Fibroblast of villous mesenchyme (primary cell): ENCODE measurements at regions not wholly inside any gene's neighbourhood (a gene's known extent, or its start where the extent isn't known, plus 50 kb on each side); places are given as distances from the start of the nearest gene placed in this dataset.

Source experiments
- DNase-seq: peaks from one replicate; pipeline ENCODE4 v3.0.0-alpha.2; 2010; ENCODE audit warnings: low read depth
- H3K4me3 ChIP-seq: 2 replicates; pipeline ENCODE4 v1.5.1; 2011; ENCODE audit warnings: low read depth, mild to moderate bottlenecking, low read length
- TF ChIP-seq, protein P1 (sequence below): IDR thresholded peaks from 2 replicates; pipeline ENCODE4 v1.5.1; 2012; ENCODE audit warnings: low read depth, mild to moderate bottlenecking, low read length; ENCODE audit not compliant: insufficient read depth

DNA sequence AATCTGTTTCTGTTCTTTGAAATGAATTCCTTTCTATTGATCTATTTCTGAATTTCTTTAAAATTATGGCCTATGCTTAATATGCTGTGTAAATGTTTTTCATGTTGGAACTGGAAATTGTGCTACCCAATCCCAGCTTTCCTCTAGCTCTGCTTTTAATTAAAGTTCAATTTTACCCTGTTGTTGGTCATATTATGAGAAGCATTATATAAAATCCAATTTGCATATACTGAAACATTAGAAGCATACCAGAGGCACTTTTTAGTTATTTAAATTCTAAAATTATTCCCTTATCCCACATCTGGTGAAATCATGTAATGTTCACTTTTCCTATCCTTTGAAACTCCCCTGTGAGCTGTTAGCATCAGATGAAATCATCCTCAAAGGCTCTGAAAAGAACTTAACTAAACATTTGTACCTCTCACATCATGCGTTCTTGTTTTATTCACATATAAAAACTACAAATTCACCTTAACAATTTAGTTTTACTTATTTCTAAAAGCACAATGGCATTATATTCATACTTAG, 160.6 kb upstream of the COL21A1 start:
- no peak overlapping the region for H3K4me3 ChIP-seq
- DNase-seq = no peak
- TF ChIP-seq, protein P1, sequence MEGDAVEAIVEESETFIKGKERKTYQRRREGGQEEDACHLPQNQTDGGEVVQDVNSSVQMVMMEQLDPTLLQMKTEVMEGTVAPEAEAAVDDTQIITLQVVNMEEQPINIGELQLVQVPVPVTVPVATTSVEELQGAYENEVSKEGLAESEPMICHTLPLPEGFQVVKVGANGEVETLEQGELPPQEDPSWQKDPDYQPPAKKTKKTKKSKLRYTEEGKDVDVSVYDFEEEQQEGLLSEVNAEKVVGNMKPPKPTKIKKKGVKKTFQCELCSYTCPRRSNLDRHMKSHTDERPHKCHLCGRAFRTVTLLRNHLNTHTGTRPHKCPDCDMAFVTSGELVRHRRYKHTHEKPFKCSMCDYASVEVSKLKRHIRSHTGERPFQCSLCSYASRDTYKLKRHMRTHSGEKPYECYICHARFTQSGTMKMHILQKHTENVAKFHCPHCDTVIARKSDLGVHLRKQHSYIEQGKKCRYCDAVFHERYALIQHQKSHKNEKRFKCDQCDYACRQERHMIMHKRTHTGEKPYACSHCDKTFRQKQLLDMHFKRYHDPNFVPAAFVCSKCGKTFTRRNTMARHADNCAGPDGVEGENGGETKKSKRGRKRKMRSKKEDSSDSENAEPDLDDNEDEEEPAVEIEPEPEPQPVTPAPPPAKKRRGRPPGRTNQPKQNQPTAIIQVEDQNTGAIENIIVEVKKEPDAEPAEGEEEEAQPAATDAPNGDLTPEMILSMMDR = no peak

DNA sequence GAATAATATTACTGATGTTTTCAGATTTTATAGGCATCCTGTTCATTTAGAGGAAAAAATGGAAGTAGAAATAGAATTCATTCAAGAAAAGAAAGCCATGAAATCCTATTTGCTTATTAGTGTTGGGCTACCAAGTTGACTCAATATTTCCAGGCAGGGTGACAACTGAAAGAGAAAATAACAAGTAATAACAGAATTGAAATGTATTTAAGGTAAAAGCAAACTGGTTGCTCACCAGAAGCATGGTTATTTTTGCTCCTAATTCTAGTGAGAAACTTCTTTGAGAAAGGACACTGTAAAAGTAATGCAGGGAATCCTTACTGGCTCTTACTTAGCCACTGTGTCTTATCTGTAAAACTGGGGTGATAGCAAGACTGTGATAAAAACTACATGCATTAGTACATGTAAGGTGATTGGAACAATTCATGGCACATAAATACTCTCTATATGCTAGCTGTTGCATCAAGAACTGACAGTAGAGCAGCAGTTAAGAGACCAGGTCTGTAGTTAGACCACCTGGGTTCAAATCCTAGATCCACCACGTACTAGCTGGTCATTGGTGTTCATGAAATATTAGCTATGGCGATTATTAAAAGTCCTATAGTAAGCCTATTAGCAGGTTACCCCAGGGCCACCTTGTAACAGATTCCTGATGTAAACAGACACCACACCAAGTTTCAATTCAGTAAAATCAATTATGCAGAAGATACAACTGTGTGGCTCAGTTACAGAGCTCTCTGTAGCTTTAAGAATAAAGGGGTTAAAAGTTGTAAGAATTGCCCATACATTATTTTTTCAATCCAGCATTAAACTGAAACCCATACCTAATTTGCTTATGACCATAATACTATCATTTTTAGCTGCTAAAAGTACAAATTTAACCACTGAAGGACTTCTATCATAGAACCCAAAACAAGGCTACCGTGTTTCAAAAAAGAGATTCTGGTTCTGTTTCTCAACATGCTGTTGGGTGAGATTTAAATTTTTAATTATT, 159.2 kb upstream of the COL21A1 start:
- TF ChIP-seq, protein P1 = no peak
- no peak for DNase-seq
- no peak overlapping the region for H3K4me3 ChIP-seq

DNA sequence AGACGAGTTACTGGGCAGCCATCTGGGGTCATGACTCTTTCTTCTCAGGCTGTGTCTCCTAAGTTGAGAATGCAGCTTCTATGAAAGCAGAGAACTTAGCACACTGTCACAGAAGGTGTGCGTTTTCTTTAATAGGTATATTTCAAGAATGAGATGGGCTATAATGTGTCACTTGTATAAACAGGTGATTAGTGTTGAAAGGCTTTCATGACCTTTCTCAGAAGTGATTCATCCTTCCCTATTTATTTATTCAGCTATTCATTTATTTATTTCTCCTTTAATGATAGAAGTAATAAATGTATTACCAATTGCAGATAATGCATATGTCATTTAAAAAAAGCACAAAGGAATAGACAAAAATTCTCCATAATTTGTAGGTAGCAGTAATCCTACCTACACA, 157.2 kb upstream of the COL21A1 start:
- TF ChIP-seq, protein P1 = no peak
- DNase-seq = no peak
- no peak overlapping the region for H3K4me3 ChIP-seq

DNA sequence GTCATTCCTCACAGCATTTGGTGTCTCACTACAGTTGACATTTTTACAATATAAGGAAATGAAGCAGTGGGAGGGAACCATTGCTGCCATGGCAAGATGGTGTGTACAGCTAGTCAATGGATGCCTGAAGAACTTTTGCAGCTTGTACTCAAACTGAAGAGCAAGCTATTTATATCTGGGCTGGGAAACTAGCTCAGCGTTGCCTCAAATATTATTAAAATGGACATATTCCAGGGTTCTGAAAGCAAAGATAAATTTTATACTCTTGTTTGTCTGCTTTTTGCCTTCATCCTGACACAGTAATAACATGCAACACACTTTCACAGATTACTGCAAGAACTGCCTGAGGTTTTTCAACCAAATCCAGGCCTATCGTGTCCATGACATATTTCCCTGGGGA, 156.4 kb upstream of the COL21A1 start:
- TF ChIP-seq, protein P1 = no peak
- DNase-seq = no peak

DNA sequence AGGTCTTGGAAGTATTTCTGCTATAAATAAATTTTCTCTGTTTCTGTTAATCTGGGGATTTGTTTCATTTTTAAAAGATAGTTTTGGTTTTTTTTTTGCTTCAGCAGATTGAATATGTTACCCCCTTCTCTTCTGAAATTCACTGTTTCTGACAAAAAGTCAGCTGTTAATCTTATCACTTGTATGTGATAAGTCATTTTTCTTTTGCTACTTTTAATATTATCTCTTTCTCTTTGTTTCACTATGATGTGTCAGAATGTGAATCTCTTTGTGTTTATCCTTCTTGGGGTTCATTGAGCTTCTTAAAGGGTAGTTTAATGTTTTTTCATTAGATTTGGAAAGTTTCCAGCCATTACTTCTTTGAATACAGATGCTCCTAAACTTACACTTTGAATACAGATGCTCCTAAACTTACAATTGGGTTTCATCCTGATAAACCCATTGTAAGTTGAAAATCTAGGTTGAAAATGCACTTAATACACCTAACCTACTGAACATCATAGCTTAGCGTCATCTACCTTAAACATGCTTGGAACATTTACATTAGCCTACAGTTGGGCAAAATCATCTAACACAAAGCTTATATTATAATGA, 154.2 kb upstream of the COL21A1 start:
- TF ChIP-seq, protein P1 = no peak
- DNase-seq = no peak
- no peak overlapping the region for H3K4me3 ChIP-seq

More for the DNA sequence above, 156.4 kb upstream of the COL21A1 start:
- H3K4me3 ChIP-seq = no peak overlapping the region

DNA sequence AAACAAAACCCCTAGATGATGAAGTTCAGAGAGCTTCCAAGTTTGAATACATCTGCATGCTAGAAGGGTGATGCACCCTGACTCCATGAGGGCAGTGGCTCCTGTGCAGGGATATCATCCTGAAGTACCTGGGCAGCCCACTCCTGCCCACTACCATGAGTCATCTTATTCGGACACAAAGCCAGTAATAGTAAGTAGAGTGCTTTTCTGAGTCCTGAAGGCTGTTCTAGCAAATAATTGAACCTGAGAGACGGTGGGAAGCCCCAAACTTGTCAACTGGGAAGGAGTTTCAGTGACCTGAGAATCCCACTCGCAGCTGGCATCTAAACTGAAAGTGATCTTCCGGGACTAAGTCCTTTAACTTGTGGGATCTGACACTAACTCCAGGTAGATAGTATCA, 152.9 kb upstream of the COL21A1 start:
- TF ChIP-seq, protein P1 = no peak
- H3K4me3 ChIP-seq = no peak overlapping the region
- no peak for DNase-seq
